HG02798 (cell line): ENCODE measurements at regions not wholly inside any gene's neighbourhood (a gene's known extent, or its start where the extent isn't known, plus 50 kb on each side); places are given as distances from the start of the nearest gene placed in this dataset.

ENCODE experiments used
- ATAC-seq: cut with Tn5 transposase; IDR thresholded peaks from one replicate; pipeline ENCODE4 v1.9.1; 2021; ENCODE audit warnings: mild to moderate bottlenecking; ENCODE audit not compliant: unreplicated experiment, poor library complexity

- ATAC-seq, result no peak
Measured at GRCh38 chr2:175234153-175234552, 52.6 kb upstream of the ATP5MC3 start.

GRCh38 chr2:175233135-175233719 lies 51.7 kb upstream of the ATP5MC3 start:
- no peak for ATAC-seq
